ENCODE measurements at regions not wholly inside any gene's neighbourhood (a gene's known extent, or its start where the extent isn't known, plus 50 kb on each side); places are given as distances from the start of the nearest gene placed in this dataset.

- Histone ChIP-seq H2AFZ (ENCODE audit: low read length) (no peak overlapping the region), H3K4me3 (ENCODE audit: low read depth, low read length, poor library complexity, severe bottlenecking) (no peak overlapping the region), H3K27ac (ENCODE audit: low read depth, low read length, poor library complexity, severe bottlenecking) (no peak overlapping the region), H3K9me3 (ENCODE audit: low read length) (no peaks in the 10 kb centered on the region), H3K79me2 (ENCODE audit: insufficient read depth, low read depth, low read length) (no peaks in the 10 kb centered on the region), H3K36me3 (ENCODE audit: insufficient read depth, low read length) (no peaks in the 10 kb centered on the region), H3K4me2 (ENCODE audit: low read length) (no peak overlapping the region), H4K20me1 (ENCODE audit: insufficient read depth, low read length) (no peaks in the 10 kb centered on the region), H3K4me1 (ENCODE audit: insufficient read depth, low read length, poor library complexity, severe bottlenecking) (no peaks in the 10 kb centered on the region), H3K9me2 (ENCODE audit: insufficient read depth, low read length) (no peaks in the 10 kb centered on the region)
- no TSS peak for BruUV-seq (replicated peaks)
- CTCF ChIA-PET (ENCODE audit: unreplicated experiment): interaction anchor here (1.1 kb wide), 1 partner anchor 72 kb away, joined by 3 read pairs; no protein-coding TSS in a partner anchor
- intact Hi-C loops (cut with micrococcal nuclease; ENCODE audit: unreplicated experiment): no loop called here
- DNase-seq (ENCODE audit: low spot score): no peak
- POLR2A ChIA-PET: interaction anchor here (0.6 to 1.2 kb wide), 4 partner anchors 9 to 96 kb away, joined by 3 read pairs; no protein-coding TSS in a partner anchor
- no peak for TF ChIP-seq EZH2phosphoT487 (IDR thresholded peaks at IDR 0.05; ENCODE audit: borderline replicate concordance, low read depth, low read length)
- no peak for TF ChIP-seq CTCF (conservative IDR thresholded peaks at IDR 0.05; ENCODE audit: low read length)
Measured at GRCh38 chr1:212528501-212528900, 80.1 kb upstream of the ATF3 start.

- no peaks in the 10 kb centered on the region for H3K79me2 ChIP-seq (ENCODE audit: insufficient read depth, low read depth, low read length)
- POLR2A ChIA-PET: interaction anchor here (0.6 to 1.2 kb wide), 6 partner anchors 9 to 266 kb away, joined by 3 to 5 read pairs (median 3); no protein-coding TSS in a partner anchor
- TF ChIP-seq EZH2phosphoT487 (IDR thresholded peaks at IDR 0.05; ENCODE audit: borderline replicate concordance, low read depth, low read length): no peak
- no peak for TF ChIP-seq CTCF (conservative IDR thresholded peaks at IDR 0.05; ENCODE audit: low read length)
- intact Hi-C loops (cut with micrococcal nuclease; ENCODE audit: unreplicated experiment): no loop called here
- no peak overlapping the region for H3K27ac ChIP-seq (ENCODE audit: low read depth, low read length, poor library complexity, severe bottlenecking)
- no peak overlapping the region for H3K4me2 ChIP-seq (ENCODE audit: low read length)
- no peak overlapping the region for H3K4me3 ChIP-seq (ENCODE audit: low read depth, low read length, poor library complexity, severe bottlenecking)
- no peaks in the 10 kb centered on the region for H3K36me3 ChIP-seq (ENCODE audit: insufficient read depth, low read length)
- no peaks in the 10 kb centered on the region for H4K20me1 ChIP-seq (ENCODE audit: insufficient read depth, low read length)
- no TSS peak for BruUV-seq (replicated peaks)
- H3K4me1 ChIP-seq (ENCODE audit: insufficient read depth, low read length, poor library complexity, severe bottlenecking): no peaks in the 10 kb centered on the region
- H3K9me3 ChIP-seq (ENCODE audit: low read length): no peaks in the 10 kb centered on the region
- no peak overlapping the region for H2AFZ ChIP-seq (ENCODE audit: low read length)
- H3K9me2 ChIP-seq (ENCODE audit: insufficient read depth, low read length): no peaks in the 10 kb centered on the region
- CTCF ChIA-PET (ENCODE audit: unreplicated experiment): no interaction called here
- DNase-seq (ENCODE audit: low spot score): no peak
Measured at GRCh38 chr1:212529211-212529741, 79.3 kb upstream of the ATF3 start.

- H3K36me3 ChIP-seq (ENCODE audit: insufficient read depth, low read length): no peaks in the 10 kb centered on the region
- H4K20me1 ChIP-seq (ENCODE audit: insufficient read depth, low read length): no peaks in the 10 kb centered on the region
- no peak overlapping the region for H3K4me2 ChIP-seq (ENCODE audit: low read length)
- H3K4me3 ChIP-seq (ENCODE audit: low read depth, low read length, poor library complexity, severe bottlenecking): no peak overlapping the region
- H3K79me2 ChIP-seq (ENCODE audit: insufficient read depth, low read depth, low read length): no peaks in the 10 kb centered on the region
- TF ChIP-seq EZH2phosphoT487 (IDR thresholded peaks at IDR 0.05; ENCODE audit: borderline replicate concordance, low read depth, low read length) (no peak), CTCF (conservative IDR thresholded peaks at IDR 0.05; ENCODE audit: low read length) (no peak)
- H2AFZ ChIP-seq (ENCODE audit: low read length): no peak overlapping the region
- H3K27ac ChIP-seq (ENCODE audit: low read depth, low read length, poor library complexity, severe bottlenecking): no peak overlapping the region
- H3K4me1 ChIP-seq (ENCODE audit: insufficient read depth, low read length, poor library complexity, severe bottlenecking): no peaks in the 10 kb centered on the region
- intact Hi-C loops (cut with micrococcal nuclease; ENCODE audit: unreplicated experiment): no loop called here
- BruUV-seq (replicated peaks): no TSS peak
- no peak for DNase-seq (ENCODE audit: low spot score)
- no peaks in the 10 kb centered on the region for H3K9me3 ChIP-seq (ENCODE audit: low read length)
- POLR2A ChIA-PET: no interaction called here
- CTCF ChIA-PET (ENCODE audit: unreplicated experiment): no interaction called here
- no peaks in the 10 kb centered on the region for H3K9me2 ChIP-seq (ENCODE audit: insufficient read depth, low read length)
Measured at GRCh38 chr1:212531267-212531666, 77.3 kb upstream of the ATF3 start.

Measured in OCI-LY7 (cell line).